ENCODE measurements at regions not wholly inside any gene's neighbourhood (a gene's known extent, or its start where the extent isn't known, plus 50 kb on each side); places are given as distances from the start of the nearest gene placed in this dataset.
A peak's percentile ranks its signal among the peaks of the same experiment; 100 is the strongest.

GRCh38 chr2:18891600-18892345 lies 302.4 kb upstream of the NT5C1B start:
- H3K4me3 ChIP-seq (ENCODE audit: low read depth, low read length), result no peak overlapping the region
- TF ChIP-seq CTCF (IDR thresholded peaks at IDR 0.05; ENCODE audit: insufficient read depth, low read depth, low read length), result no peak
- ChIA-PET CTCF (interaction anchor here (0.6 kb wide), 1 partner anchor 93 kb away, joined by 3 read pairs; no protein-coding TSS in a partner anchor), POLR2A (no interaction called here)
- no peaks in the 10 kb centered on the region for H3K36me3 ChIP-seq (ENCODE audit: control insufficient read depth, insufficient read depth, low read length)
- no peaks in the 10 kb centered on the region for H3K27me3 ChIP-seq (ENCODE audit: control insufficient read depth, insufficient read depth, low read length)
- peak; percentile 19 for DNase-seq (ENCODE audit: low read depth)

GRCh38 chr2:18889565-18890332 lies 300.4 kb upstream of the NT5C1B start:
- ChIA-PET POLR2A (no interaction called here), CTCF (interaction anchor here (2.0 kb wide), 1 partner anchor 140 kb away, joined by 5 read pairs; no protein-coding TSS in a partner anchor)
- DNase-seq (ENCODE audit: low read depth), result no peak
- no peak for TF ChIP-seq CTCF (IDR thresholded peaks at IDR 0.05; ENCODE audit: insufficient read depth, low read depth, low read length)
- Histone ChIP-seq H3K4me3 (ENCODE audit: low read depth, low read length) (no peak overlapping the region), H3K27me3 (ENCODE audit: control insufficient read depth, insufficient read depth, low read length) (no peaks in the 10 kb centered on the region), H3K36me3 (ENCODE audit: control insufficient read depth, insufficient read depth, low read length) (no peaks in the 10 kb centered on the region)

- ChIA-PET POLR2A (no interaction called here), CTCF (no interaction called here)
- no peak for DNase-seq (ENCODE audit: low read depth)
Measured at GRCh38 chr2:18885457-18885856, 296.1 kb upstream of the NT5C1B start.

GRCh38 chr2:18883616-18884456 lies 294.5 kb upstream of the NT5C1B start:
- H3K4me3 ChIP-seq (ENCODE audit: low read depth, low read length), result no peak overlapping the region
- ChIA-PET POLR2A (no interaction called here), CTCF (interaction anchor here (0.6 to 1.5 kb wide), 2 partner anchors 71 to 364 kb away, joined by 3 read pairs; no protein-coding TSS in a partner anchor)
- H3K27me3 ChIP-seq (ENCODE audit: control insufficient read depth, insufficient read depth, low read length), result no peaks in the 10 kb centered on the region
- peak; percentile 50 for TF ChIP-seq CTCF (IDR thresholded peaks at IDR 0.05; ENCODE audit: insufficient read depth, low read depth, low read length)
- H3K36me3 ChIP-seq (ENCODE audit: control insufficient read depth, insufficient read depth, low read length), result no peaks in the 10 kb centered on the region
- no peak for DNase-seq (ENCODE audit: low read depth)

More at GRCh38 chr2:18885457-18885856, 296.1 kb upstream of the NT5C1B start:
- no peak overlapping the region for H3K4me3 ChIP-seq (ENCODE audit: low read depth, low read length)
- no peak for TF ChIP-seq CTCF (IDR thresholded peaks at IDR 0.05; ENCODE audit: insufficient read depth, low read depth, low read length)
- no peaks in the 10 kb centered on the region for H3K27me3 ChIP-seq (ENCODE audit: control insufficient read depth, insufficient read depth, low read length)
- H3K36me3 ChIP-seq (ENCODE audit: control insufficient read depth, insufficient read depth, low read length), result no peaks in the 10 kb centered on the region

Measured in BJ (cell line).